C4-2B (cell line): ENCODE measurements at regions not wholly inside any gene's neighbourhood (a gene's known extent, or its start where the extent isn't known, plus 50 kb on each side); places are given as distances from the start of the nearest gene placed in this dataset.

Experiments
- H3K27ac ChIP-seq: fragments of 450-650 bp; 2 replicates; pipeline ENCODE4 v1.5.1; 2017
- CTCF ChIP-seq: fragments of 450-650 bp; conservative IDR thresholded peaks from 2 replicates; pipeline ENCODE4 v1.5.1; 2017; ENCODE audit warnings: mild to moderate bottlenecking
- ZFX ChIP-seq: fragments of 450-650 bp; IDR thresholded peaks from 2 replicates; pipeline ENCODE4 v1.6.1; 2017

- TF ChIP-seq ZFX (no peak), CTCF (no peak)
- H3K27ac ChIP-seq: no peak overlapping the region
These were observed 180.9 kb upstream of the PDE3A start for GRCh38 chr12:20187456-20187855.

GRCh38 chr12:20188930-20189653 lies 179.2 kb upstream of the PDE3A start:
- no peak overlapping the region for H3K27ac ChIP-seq
- TF ChIP-seq CTCF (no peak), ZFX (no peak)

- H3K27ac ChIP-seq: no peak overlapping the region
These were observed 178.6 kb upstream of the PDE3A start for GRCh38 chr12:20189767-20190166.

GRCh38 chr12:20194171-20194570 lies 174.2 kb upstream of the PDE3A start:
- H3K27ac ChIP-seq: no peak overlapping the region
- TF ChIP-seq CTCF (peak; percentile 29), ZFX (no peak)

More at GRCh38 chr12:20189767-20190166, 178.6 kb upstream of the PDE3A start:
- TF ChIP-seq ZFX (no peak), CTCF (no peak)

- H3K27ac ChIP-seq: no peak overlapping the region
- TF ChIP-seq CTCF (no peak), ZFX (no peak)
These were observed 171.6 kb upstream of the PDE3A start for GRCh38 chr12:20196767-20197166.

- TF ChIP-seq CTCF: no peak
- no peak overlapping the region for H3K27ac ChIP-seq
These were observed 170.9 kb upstream of the PDE3A start for GRCh38 chr12:20197411-20197810.

GRCh38 chr12:20199780-20200179 lies 168.6 kb upstream of the PDE3A start:
- TF ChIP-seq CTCF (no peak), ZFX (no peak)
- H3K27ac ChIP-seq: no peak overlapping the region
